ENCODE measurements at regions not wholly inside any gene's neighbourhood (a gene's known extent, or its start where the extent isn't known, plus 50 kb on each side); places are given as distances from the start of the nearest gene placed in this dataset.

DNA sequence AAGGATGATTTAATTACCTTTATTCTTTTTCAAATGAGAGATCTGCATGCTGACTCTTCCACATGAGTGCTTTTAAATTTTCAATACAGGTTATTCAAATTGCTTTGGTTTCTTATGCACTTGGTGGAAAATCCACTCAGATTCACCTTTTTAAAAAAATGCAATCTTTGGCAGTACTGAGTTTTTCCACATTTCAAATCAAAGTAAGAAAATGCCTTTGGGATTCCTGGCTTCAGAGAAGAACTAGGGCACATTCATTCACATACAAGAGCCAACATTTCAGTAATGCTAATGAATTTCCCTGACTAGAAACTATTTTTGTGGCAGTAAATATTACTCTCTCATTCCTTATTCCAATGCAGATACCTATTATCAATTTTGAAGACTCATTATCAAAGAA, 342.2 kb downstream of the ETNK1 start:
- no peak for FAIRE-seq
- no peak for TF ChIP-seq POLR2A (IDR thresholded peaks at IDR 0.05; ENCODE audit: low read depth, low read length)
- DNase-seq (ENCODE audit: insufficient read length, low spot score) = no peak

DNA sequence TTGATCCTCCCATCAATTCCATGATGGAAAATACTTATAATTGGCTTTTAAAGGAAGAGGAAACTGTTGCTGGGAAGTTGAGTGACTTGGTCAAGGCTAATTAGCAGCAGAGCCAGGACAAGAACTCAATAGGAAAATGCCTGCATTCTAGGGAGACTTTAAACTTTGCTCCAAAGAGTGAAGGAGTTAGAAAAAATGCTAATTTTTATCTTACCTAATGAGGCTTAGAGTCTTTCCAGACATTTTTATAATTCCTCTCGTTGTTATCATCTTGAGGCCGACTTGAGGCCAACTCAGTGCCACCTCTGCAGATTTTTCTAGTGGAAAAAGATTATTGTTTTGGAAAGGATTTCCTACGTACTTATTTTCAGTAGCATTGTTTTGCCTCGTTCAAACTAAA, 344.6 kb downstream of the ETNK1 start:
- DNase-seq (ENCODE audit: insufficient read length, low spot score) = no peak
- no peak for TF ChIP-seq POLR2A (IDR thresholded peaks at IDR 0.05; ENCODE audit: low read depth, low read length)
- FAIRE-seq = no peak

DNA sequence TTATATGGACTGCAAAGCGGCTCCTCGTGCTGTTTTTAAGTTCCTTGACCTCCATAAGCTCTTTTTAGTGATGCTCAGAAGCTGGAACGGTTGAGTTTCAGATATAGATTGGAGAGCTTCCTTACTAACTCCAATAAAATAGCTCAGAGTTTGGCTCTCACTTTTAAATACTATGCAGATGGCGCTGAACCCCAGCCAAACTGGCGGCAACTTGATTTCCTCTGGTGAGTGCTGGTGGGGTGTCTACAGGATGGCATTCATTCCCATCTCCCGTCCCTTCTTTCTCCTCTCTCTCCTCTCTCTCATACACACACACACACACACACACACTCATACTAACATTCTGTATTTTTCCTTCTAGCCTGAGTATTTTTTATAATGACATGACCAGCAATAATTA, 346.3 kb downstream of the ETNK1 start:
- DNase-seq (ENCODE audit: insufficient read length, low spot score) (no peak), FAIRE-seq (no peak)
- no peak for TF ChIP-seq POLR2A (IDR thresholded peaks at IDR 0.05; ENCODE audit: low read depth, low read length)

DNA sequence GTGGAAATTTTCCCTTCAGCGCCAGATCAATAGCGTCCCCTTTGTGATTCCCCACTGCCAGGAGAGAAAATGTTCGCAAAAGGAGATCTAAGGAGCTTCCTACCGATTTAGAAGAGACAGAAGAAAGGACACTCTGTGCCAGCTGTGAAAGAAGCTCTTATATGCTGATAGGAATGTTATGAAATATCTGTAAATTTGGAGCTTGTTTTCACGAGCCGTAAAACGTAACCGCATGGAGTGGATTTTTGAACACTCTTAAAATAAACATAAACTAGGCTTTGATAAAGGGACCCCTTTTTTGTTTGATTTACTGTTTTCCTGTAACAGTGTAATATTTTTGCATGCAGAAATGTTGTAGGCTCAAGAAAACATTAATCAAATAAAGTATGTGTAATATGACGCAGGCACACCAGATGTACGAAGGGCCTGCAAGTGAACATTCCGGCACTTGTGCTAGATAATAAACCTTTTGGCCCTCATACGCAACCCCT, 346.8 kb downstream of the ETNK1 start:
- FAIRE-seq = no peak
- TF ChIP-seq POLR2A (IDR thresholded peaks at IDR 0.05; ENCODE audit: low read depth, low read length) = no peak
- no peak for DNase-seq (ENCODE audit: insufficient read length, low spot score)

DNA sequence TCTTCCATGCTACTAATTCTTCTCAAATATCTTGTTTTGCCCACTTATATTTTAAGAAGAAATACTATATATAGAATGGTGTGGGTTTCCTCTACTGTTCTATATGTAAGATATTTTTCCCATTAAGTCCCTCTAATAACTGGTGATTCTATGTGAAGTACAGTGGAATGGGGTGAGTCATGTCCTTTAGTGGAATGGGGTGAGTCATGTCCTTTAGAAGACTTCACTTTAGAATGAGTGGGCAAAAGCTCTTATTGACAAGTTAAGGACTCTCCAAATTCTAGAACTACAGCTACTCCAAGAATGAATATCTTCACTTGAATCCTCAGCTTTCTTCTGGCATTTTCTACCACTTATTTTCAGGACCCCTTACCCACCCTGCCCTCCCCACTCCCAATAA, 349.9 kb downstream of the ETNK1 start:
- peak; percentile 8 for DNase-seq (ENCODE audit: insufficient read length, low spot score)
- peak; percentile 57 for FAIRE-seq
- TF ChIP-seq POLR2A (IDR thresholded peaks at IDR 0.05; ENCODE audit: low read depth, low read length) = no peak

DNA sequence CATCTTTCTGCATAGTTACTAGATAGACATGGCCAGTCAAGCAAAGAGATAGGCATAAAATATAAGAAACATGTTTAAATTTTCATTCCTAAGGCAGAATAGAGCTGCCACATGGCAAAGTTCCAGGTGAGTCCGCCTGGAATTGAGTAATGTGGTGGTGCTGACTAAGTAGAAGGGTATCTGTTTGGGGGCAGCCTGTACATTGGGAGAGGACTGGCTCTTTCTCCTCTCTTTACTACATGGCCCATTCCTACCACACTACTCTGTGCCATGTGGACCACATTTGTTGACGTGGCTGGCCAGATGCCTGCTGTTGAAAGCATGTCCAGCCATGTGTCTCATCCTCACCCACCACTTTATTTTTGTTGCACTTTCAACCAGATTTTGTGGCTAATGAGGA, 354.0 kb downstream of the ETNK1 start:
- peak; percentile 4 for DNase-seq (ENCODE audit: insufficient read length, low spot score)
- no peak for FAIRE-seq
- no peak for TF ChIP-seq POLR2A (IDR thresholded peaks at IDR 0.05; ENCODE audit: low read depth, low read length)

DNA sequence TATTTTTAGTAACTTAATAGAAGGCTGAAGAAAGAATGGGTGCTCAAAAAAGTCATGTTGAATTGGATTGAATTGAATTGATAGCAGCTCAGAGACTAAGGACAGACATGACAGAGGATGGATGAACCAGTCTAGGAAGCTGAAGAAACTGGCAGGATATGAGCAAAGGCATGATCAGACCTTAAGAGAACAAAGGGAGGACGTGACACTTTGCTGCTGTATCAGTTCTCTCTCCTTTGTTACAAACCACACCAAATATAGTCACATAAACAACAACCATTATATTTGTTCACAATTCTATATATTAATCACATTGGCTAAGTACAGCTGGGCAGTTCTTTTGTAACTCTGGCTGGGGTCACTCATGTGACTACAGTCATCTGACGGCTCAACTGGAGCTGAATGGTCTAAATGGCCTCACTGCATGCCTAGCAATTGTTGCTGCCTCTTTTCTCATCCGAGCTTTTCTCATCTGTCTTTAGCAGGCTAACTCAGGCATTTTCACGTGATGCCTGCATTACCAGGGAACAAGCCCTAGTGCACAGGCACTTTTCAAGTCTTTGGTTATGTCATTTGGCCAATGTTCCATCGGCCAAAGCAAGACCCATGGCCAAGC, 355.0 kb downstream of the ETNK1 start:
- DNase-seq (ENCODE audit: insufficient read length, low spot score) = no peak
- no peak for FAIRE-seq

DNA sequence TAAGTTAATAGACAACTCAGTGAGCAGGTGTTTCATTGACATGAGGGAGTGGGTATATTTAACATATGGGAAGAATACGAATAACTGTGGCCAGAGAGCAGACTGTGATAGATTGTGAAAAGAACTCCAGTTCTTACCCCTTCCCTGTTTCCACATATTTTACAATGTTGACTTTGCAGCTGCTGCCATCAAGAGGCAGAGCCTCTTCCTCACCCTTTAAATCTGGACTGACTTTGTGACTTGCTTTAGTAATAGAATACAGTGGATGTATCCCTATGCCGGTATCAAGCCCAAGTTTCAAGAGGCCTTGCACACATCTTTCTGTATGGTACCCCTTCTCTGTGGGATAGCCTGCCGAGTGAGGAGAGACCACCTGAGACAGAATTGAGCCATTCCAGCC, 356.7 kb downstream of the ETNK1 start:
- no peak for TF ChIP-seq POLR2A (IDR thresholded peaks at IDR 0.05; ENCODE audit: low read depth, low read length)
- FAIRE-seq (no peak), DNase-seq (ENCODE audit: insufficient read length, low spot score) (no peak)

More for the DNA sequence above, 355.0 kb downstream of the ETNK1 start:
- TF ChIP-seq POLR2A (IDR thresholded peaks at IDR 0.05; ENCODE audit: low read depth, low read length) = no peak

DNA sequence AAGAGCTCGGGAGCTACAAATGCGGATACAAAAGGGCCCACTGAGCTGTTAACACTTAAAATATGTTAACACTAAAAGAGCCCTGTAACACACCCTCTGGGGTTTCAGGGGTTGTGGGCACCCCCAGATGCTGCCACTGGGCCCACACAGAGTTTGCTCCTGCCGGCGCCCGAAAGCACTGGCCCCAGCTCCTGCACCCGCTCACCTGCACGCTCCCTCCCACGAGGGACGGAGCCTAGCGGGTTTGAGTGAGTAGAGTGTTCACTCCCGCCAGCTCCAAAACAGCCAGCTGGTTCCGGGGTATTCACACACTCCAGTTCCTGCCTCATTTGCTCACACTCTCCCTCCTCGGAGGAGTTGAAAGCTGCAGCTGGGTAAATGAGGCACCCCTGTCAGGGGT, 357.7 kb downstream of the ETNK1 start:
- TF ChIP-seq POLR2A (IDR thresholded peaks at IDR 0.05; ENCODE audit: low read depth, low read length) = no peak
- DNase-seq (ENCODE audit: insufficient read length, low spot score) = no peak
- no peak for FAIRE-seq

DNA sequence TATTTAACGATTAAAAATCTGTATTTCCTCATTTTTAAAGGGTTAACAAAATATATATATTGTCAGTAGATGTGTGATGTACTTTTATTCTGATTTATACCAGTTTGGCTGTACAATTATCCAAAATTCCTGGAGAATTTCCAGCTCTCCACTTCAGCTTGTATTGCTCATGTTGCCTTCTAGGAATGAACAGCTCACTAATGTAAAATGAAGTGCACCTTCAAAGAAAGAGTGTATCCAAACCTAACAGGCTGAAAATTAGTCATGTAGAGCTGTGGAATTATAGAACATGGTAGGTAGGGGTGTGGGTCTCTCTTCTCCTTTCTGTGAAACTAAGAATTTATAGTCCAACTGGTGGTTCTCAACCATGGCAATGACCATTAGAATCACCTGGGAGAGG, 362.0 kb downstream of the ETNK1 start:
- DNase-seq (ENCODE audit: insufficient read length, low spot score) (no peak), FAIRE-seq (no peak)
- no peak for TF ChIP-seq POLR2A (IDR thresholded peaks at IDR 0.05; ENCODE audit: low read depth, low read length)

DNA sequence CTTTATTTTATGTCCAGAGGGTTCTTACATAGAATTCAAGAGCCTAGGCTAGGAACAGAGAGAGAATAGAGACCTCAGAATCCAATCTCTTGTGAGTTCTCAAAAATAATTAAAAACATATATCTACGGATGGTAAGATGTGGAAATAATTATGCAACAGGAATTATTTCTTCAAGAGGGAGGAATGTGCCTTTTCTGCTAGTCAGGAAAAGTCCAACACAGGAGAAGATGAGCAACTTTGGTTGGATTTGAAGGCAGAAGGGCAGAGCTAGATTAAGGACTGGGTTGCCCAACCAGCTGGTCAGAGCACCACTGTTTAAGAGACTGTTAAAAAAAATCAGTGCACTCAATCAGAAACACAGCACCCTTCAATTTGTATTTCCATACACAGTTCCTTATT, 365.5 kb downstream of the ETNK1 start:
- TF ChIP-seq POLR2A (IDR thresholded peaks at IDR 0.05; ENCODE audit: low read depth, low read length) = no peak

DNA sequence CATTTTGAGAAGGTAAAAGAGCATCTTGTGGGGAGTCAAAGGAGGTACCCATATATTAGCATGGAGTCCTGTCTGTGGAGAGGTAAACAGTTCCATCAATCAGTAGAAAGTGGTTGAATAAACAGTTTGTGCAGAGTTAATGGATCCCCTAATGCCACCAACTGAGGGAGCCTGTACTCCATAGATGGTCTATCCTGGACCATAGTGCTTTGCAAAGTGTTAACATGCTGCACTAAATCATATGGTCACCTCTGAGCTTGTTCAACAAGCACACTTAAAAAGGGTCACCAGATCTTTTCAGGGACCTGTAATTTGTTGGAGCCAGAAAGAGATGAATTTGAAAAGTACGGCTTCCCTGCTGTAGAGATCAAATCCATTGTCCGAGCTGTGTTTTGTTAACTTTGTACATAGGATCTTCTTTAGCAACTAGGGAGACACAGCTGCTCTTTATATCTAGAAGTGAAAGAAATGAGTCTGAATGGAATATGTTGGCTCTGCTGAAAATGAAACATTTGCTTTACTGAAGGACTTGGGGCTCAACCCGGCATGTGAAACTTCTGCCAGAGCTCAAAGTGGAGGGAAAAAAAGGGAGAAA, 366.4 kb downstream of the ETNK1 start:
- FAIRE-seq (no peak), DNase-seq (ENCODE audit: insufficient read length, low spot score) (no peak)
- TF ChIP-seq POLR2A (IDR thresholded peaks at IDR 0.05; ENCODE audit: low read depth, low read length) = no peak

More for the DNA sequence above, 365.5 kb downstream of the ETNK1 start:
- DNase-seq (ENCODE audit: insufficient read length, low spot score) (no peak), FAIRE-seq (no peak)

DNA sequence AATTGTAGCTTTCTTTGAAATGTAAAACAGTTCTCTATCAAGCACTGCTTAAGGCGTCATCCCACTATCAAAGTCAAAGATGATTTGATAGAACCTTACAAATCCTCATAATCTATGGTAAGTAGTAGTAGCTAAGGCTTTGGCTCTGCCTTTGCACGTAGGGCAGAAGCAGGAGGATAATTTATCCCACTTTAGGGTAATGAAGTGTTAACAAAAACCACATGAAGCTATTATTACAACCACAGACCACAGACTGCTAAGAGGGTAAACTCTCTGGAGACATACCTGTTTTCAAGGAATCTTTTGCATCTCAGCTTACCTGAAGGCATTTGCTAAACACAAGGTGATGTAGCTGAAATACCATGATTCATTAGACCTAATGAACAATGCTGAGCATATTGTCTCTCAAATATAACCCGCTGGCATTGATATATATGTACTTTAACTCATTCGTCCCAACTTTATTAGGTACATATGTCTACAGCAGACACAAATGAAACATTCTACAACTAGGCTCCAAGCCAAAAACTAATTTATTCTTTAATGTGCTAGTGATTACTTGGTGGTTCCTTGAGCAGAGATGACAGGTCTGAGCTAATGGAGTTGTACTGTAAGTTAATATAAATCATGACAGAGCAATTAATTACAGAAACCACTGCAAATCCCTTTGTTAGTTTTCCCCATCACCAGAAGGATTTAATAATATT, 368.8 kb downstream of the ETNK1 start:
- no peak for DNase-seq (ENCODE audit: insufficient read length, low spot score)
- FAIRE-seq = no peak
- no peak for TF ChIP-seq POLR2A (IDR thresholded peaks at IDR 0.05; ENCODE audit: low read depth, low read length)

DNA sequence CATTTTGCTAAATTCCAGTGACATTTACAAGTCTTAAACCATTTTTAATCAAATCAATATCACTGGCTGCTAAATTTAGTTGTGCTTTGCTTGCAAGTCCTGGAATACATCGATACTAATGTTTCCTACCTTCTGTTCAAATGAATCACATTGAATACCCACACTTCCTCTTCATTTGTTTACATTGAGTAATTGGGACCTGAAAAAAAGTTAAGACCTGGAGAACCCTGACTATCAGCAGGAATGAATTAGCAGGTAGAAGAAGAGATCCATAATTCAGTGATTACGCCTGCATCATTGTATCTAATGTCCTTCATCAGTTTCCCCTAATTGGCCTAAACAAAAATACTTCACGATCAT, 369.3 kb downstream of the ETNK1 start:
- FAIRE-seq (no peak), DNase-seq (ENCODE audit: insufficient read length, low spot score) (no peak)
- TF ChIP-seq POLR2A (IDR thresholded peaks at IDR 0.05; ENCODE audit: low read depth, low read length) = no peak

DNA sequence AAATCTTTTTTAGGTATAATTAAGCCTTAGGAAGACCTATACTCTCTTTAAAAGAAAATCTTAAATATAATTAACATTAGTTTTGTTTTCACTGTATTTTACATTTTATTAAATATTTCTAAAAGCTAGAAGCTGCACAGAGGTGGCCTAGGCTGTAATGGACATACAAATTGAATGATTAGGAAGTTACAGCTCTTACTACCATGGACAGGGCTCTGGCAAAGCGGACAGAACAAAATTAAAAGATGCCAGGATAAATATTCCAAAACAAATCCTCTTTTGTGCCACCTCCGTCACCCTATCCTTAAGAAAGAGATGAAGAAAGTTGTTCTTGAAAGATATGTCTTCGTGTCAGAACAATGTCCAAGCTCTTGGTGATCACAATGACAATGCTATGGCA, 376.5 kb downstream of the ETNK1 start:
- no peak for DNase-seq (ENCODE audit: insufficient read length, low spot score)
- no peak for FAIRE-seq
- no peak for TF ChIP-seq POLR2A (IDR thresholded peaks at IDR 0.05; ENCODE audit: low read depth, low read length)
